B cell (primary cell): ENCODE measurements at regions not wholly inside any gene's neighbourhood (a gene's known extent, or its start where the extent isn't known, plus 50 kb on each side); places are given as distances from the start of the nearest gene placed in this dataset.

Experiments
- ATAC-seq: fragments of 200-7000 bp; cut with Tn5 transposase; one replicate; pipeline ENCODE4 v1.10.0; 2021; ENCODE audit warnings: low read depth, mild to moderate bottlenecking, moderate number of reproducible peaks, moderate library complexity
- CTCF ChIA-PET: fragments of 350-600 bp; sonication (Branson Sonifier 250); formaldehyde crosslinking; loops from one replicate; lab custom pipeline; 2021; ENCODE audit warnings: antibody characterized with exemption, inconsistent platforms; lab: Charles Lee
- POLR2A ChIA-PET: fragments of 350-600 bp; sonication (Branson Sonifier 250); formaldehyde crosslinking; loops from one replicate; lab custom pipeline; 2021; ENCODE audit warnings: antibody characterized with exemption; lab: Charles Lee
- DNase-seq: peaks from one replicate; pipeline ENCODE4 v3.0.0; 2013
- H2AFZ ChIP-seq: 2 replicates; pipeline ENCODE4 v1.6.1; 2012; ENCODE audit warnings: mild to moderate bottlenecking, low read depth, low read length; ENCODE audit not compliant: insufficient read depth, poor library complexity, severe bottlenecking
- H3K27ac ChIP-seq, 2 donors: 1 replicate in 1 of 2; 2 replicates in 1 of 2; pipeline ENCODE4 v1.5.1; 2012 to 2013; ENCODE audit warnings: low read length in 2 of 2, mild to moderate bottlenecking in 2 of 2, moderate library complexity in 1 of 2
- H3K27me3 ChIP-seq, 4 experiments: fragments of 200-600 bp in 1 of 4; sonication (generic) in 1 of 4; replicated peaks in 1 of 4; 1 replicate in 2 of 4; 2 replicates in 2 of 4; pipeline versions ENCODE4 v1.6.1 to v1.7.0; 2013 to 2016; ENCODE audit warnings: low read length in 3 of 4, mild to moderate bottlenecking in 2 of 4, mixed read lengths in 1 of 4, moderate library complexity in 1 of 4; ENCODE audit not compliant: insufficient read depth in 4 of 4, control insufficient read depth in 3 of 4; ENCODE audit errors: control extremely low read depth in 1 of 4
- H3K36me3 ChIP-seq, 2 experiments: replicated peaks in 1 of 2; 1 replicate in 1 of 2; 2 replicates in 1 of 2; pipeline versions ENCODE4 v1.6.1 to v1.7.1; 2013; ENCODE audit warnings: low read length in 1 of 2; ENCODE audit not compliant: insufficient read depth in 2 of 2, control insufficient read depth in 1 of 2; ENCODE audit errors: control extremely low read depth in 1 of 2, extremely low read depth in 1 of 2
- H3K4me1 ChIP-seq, 2 donors: fragments of 200-600 bp in 1 of 2; sonication (generic) in 1 of 2; 1 replicate in 1 of 2; 2 replicates in 1 of 2; pipeline versions ENCODE4 v1.5.1 to v1.6.1; 2013 to 2017; ENCODE audit warnings: low read length in 2 of 2; ENCODE audit not compliant: control insufficient read depth in 2 of 2, insufficient read depth in 2 of 2
- H3K4me2 ChIP-seq: replicated peaks from 2 replicates; pipeline ENCODE3; 2012; ENCODE audit warnings: mild to moderate bottlenecking, low read depth, low read length; ENCODE audit not compliant: poor library complexity, severe bottlenecking
- H3K4me3 ChIP-seq, 5 experiments: fragments of 200-600 bp in 1 of 5; sonication (generic) in 1 of 5; 1 replicate in 3 of 5; 2 replicates in 2 of 5; pipeline versions ENCODE4 v1.5.1 to v1.7.0; 2011 to 2016; ENCODE audit warnings: low read length in 4 of 5, mild to moderate bottlenecking in 4 of 5, low read depth in 2 of 5, control low read depth in 1 of 5, moderate library complexity in 1 of 5; ENCODE audit not compliant: insufficient read depth in 1 of 5; ENCODE audit errors: control extremely low read depth in 1 of 5, extremely low read depth in 1 of 5
- H3K79me2 ChIP-seq: fragments of 200-600 bp; sonication (generic); one replicate; pipeline ENCODE4 v1.6.0; 2016; ENCODE audit warnings: low read length; ENCODE audit not compliant: control insufficient read depth, insufficient read depth
- H3K9ac ChIP-seq: fragments of 200-600 bp; sonication (generic); 2 replicates; pipeline ENCODE4 v1.6.1; 2017; ENCODE audit warnings: mild to moderate bottlenecking, low read length, moderate library complexity
- H3K9me3 ChIP-seq, 3 donors: one replicate each; pipeline versions ENCODE4 v1.6.1 to v1.7.1; 2013; ENCODE audit warnings: low read length in 2 of 3; ENCODE audit not compliant: control insufficient read depth in 2 of 3, insufficient read depth in 1 of 3; ENCODE audit errors: control extremely low read depth in 1 of 3
- H4K20me1 ChIP-seq: 2 replicates; pipeline ENCODE4 v1.6.0; 2012; ENCODE audit warnings: mild to moderate bottlenecking, low read length; ENCODE audit not compliant: insufficient read depth, control insufficient read depth, poor library complexity, severe bottlenecking
- H3K27ac Mint-ChIP-seq: one replicate; pipeline ENCODE4 v1.8.0; 2021; ENCODE audit warnings: mixed read lengths
- H3K27me3 Mint-ChIP-seq: one replicate; pipeline ENCODE4 v1.8.0; 2021; ENCODE audit warnings: mixed read lengths
- H3K4me1 Mint-ChIP-seq: one replicate; pipeline ENCODE4 v1.8.0; 2021; ENCODE audit warnings: mixed read lengths
- H3K4me3 Mint-ChIP-seq: one replicate; pipeline ENCODE4 v1.8.0; 2021; ENCODE audit warnings: mixed read lengths
- H3K9me3 Mint-ChIP-seq: one replicate; pipeline ENCODE4 v1.8.0; 2022; ENCODE audit warnings: mixed read lengths; ENCODE audit not compliant: insufficient read depth
- EZH2 ChIP-seq: IDR thresholded peaks from 2 replicates; pipeline ENCODE4 v1.6.1; 2012; ENCODE audit warnings: borderline replicate concordance, low read depth, mild to moderate bottlenecking, moderate library complexity, low read length; ENCODE audit not compliant: insufficient read depth, poor library complexity, severe bottlenecking
- WGBS: methylation state at CpG from one replicate; pipeline ENCODE4 v1.1.5; 2013; ENCODE audit warnings: missing lambda C conversion rate; ENCODE audit not compliant: insufficient coverage; 5-methylcytosine and 5-hydroxymethylcytosine counted together
- intact Hi-C: fragments of 100-400 bp; cut with micrococcal nuclease; formaldehyde crosslinking; loops from one replicate; pipeline ENCODE4 v1.10.0; 2022
- TF ChIP-seq, protein P1 (sequence below): fragments of 200-600 bp; IDR thresholded peaks from one replicate; pipeline ENCODE4 v1.8.0; 2022; ENCODE audit warnings: antibody characterized with exemption, mild to moderate bottlenecking

DNA sequence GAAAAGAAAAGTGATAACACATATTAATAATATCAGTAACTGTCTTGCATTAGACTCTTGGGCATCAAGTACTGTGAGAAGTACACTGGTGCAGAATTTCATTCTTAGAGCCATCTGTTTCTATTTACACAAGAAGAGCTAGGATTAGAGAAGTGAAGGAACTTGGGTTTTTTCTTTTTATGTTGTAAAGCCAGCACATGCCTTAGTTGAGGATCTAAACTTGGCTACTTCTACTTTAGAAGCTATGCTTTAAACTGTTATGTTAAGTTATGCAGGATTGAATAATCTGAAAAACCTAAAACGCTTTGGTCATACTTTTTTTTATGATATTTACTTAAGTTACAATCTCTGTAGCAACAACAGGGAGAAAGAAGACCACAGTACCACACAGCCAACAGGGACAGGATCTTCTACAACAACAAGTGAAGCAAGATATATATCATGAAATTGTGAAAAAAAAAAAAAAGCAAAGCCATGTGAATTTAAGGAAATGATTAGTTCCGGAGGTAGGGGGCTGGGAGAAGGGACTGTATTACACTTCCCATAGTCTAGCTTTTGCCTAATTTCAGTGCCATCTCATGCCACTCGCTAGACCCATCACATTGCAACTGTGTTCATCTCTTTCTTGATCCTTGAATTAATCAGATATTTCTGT, 305.1 kb upstream of the GOT2 start:
- ATAC-seq (no peak), DNase-seq (no peak)
- no peak overlapping the region for H3K27ac ChIP-seq
- 20% methylated on average over 1 of the region's 3 CpGs for WGBS
- Mint-ChIP-seq H3K4me3 (no peak overlapping the region), H3K4me1 (no peaks in the 10 kb centered on the region), H3K27me3 (no peaks in the 10 kb centered on the region), H3K27ac (no peak overlapping the region), H3K9me3 (no peaks in the 10 kb centered on the region)
- H3K9ac ChIP-seq, result no peak overlapping the region
- TF ChIP-seq, protein P1, sequence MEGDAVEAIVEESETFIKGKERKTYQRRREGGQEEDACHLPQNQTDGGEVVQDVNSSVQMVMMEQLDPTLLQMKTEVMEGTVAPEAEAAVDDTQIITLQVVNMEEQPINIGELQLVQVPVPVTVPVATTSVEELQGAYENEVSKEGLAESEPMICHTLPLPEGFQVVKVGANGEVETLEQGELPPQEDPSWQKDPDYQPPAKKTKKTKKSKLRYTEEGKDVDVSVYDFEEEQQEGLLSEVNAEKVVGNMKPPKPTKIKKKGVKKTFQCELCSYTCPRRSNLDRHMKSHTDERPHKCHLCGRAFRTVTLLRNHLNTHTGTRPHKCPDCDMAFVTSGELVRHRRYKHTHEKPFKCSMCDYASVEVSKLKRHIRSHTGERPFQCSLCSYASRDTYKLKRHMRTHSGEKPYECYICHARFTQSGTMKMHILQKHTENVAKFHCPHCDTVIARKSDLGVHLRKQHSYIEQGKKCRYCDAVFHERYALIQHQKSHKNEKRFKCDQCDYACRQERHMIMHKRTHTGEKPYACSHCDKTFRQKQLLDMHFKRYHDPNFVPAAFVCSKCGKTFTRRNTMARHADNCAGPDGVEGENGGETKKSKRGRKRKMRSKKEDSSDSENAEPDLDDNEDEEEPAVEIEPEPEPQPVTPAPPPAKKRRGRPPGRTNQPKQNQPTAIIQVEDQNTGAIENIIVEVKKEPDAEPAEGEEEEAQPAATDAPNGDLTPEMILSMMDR, result no peak
- TF ChIP-seq EZH2, result no peak
- H3K36me3 ChIP-seq, result no peaks in the 10 kb centered on the region
- H3K4me3 ChIP-seq, result no peak overlapping the region
- ChIA-PET CTCF (interaction anchor here (0.6 kb wide), 1 partner anchor 17 kb away, joined by 3 read pairs; no protein-coding TSS in a partner anchor), POLR2A (no interaction called here)
- H3K4me2 ChIP-seq, result no peak overlapping the region
- H3K9me3 ChIP-seq, result no peaks in the 10 kb centered on the region
- H3K27me3 ChIP-seq, result no peaks in the 10 kb centered on the region
- intact Hi-C loops, result no loop called here
- H2AFZ ChIP-seq, result no peak overlapping the region
- no peaks in the 10 kb centered on the region for H3K79me2 ChIP-seq
- H3K4me1 ChIP-seq, result no peaks in the 10 kb centered on the region
- H4K20me1 ChIP-seq, result no peaks in the 10 kb centered on the region

DNA sequence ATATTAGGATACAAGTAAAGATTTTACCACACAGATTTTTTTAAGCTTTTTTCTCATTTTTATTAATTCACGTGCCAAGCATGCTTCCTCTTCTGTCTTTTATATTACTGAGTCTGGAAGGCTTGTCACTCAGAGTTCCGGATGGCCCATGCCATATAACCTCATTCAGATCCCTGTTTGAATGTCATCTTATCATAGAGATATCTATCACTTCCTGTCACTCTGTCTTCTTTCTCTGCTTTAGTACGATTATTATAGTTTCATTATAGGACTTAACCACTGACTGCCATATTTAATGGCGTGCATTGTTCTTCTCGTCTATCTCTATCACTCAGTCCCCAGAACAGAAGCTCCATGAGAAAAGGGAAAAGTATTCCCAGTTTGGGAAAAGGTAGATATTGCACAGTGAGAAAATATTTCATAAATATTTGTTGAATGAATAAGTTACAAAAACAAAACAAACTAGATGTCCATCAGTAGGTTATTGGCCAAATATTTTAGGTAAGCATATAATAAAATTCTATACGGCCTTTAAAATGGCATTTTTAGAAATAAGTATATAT, 296.9 kb upstream of the GOT2 start:
- ChIA-PET POLR2A (no interaction called here), CTCF (no interaction called here)
- H3K9ac ChIP-seq, result no peak overlapping the region
- TF ChIP-seq EZH2, result no peak
- TF ChIP-seq, protein P1, result no peak
- no peaks in the 10 kb centered on the region for H4K20me1 ChIP-seq
- H2AFZ ChIP-seq, result no peak overlapping the region
- H3K4me1 ChIP-seq, result no peaks in the 10 kb centered on the region
- Mint-ChIP-seq H3K4me1 (no peaks in the 10 kb centered on the region), H3K27me3 (no peaks in the 10 kb centered on the region), H3K4me3 (no peak overlapping the region), H3K9me3 (no peaks in the 10 kb centered on the region), H3K27ac (no peak overlapping the region)
- intact Hi-C loops, result no loop called here
- ATAC-seq (no peak), DNase-seq (no peak)
- H3K4me2 ChIP-seq, result no peak overlapping the region
- H3K36me3 ChIP-seq, result no peaks in the 10 kb centered on the region
- 100% methylated on average over 1 of the region's 6 CpGs for WGBS
- H3K4me3 ChIP-seq, result no peak overlapping the region
- no peaks in the 10 kb centered on the region for H3K27me3 ChIP-seq
- H3K79me2 ChIP-seq, result no peaks in the 10 kb centered on the region
- H3K9me3 ChIP-seq, result no peaks in the 10 kb centered on the region
- no peak overlapping the region for H3K27ac ChIP-seq
